Endodermal cell (in vitro differentiated cells): ENCODE measurements at regions not wholly inside any gene's neighbourhood (a gene's known extent, or its start where the extent isn't known, plus 50 kb on each side); places are given as distances from the start of the nearest gene placed in this dataset.
"Not testable (repeated sequence)": the region's sequence is repeated elsewhere in the genome, so short reads cannot be mapped to it uniquely, and the experiment has no call there.

ENCODE experiments used
- DNase-seq: peaks from one replicate; pipeline ENCODE4 v3.0.0-alpha.2; 2017
- H3K27ac ChIP-seq: 2 replicates; pipeline ENCODE4 v1.5.1; 2013; ENCODE audit warnings: mild to moderate bottlenecking, low read depth, low read length, moderate library complexity
- H3K27me3 ChIP-seq: 2 replicates; pipeline ENCODE4 v1.6.1; 2013; ENCODE audit warnings: mild to moderate bottlenecking, low read length, moderate library complexity; ENCODE audit not compliant: insufficient read depth, control insufficient read depth, poor library complexity, severe bottlenecking
- H3K36me3 ChIP-seq: 2 replicates; pipeline ENCODE4 v1.7.0; 2013; ENCODE audit warnings: mild to moderate bottlenecking, low read length, moderate library complexity; ENCODE audit not compliant: control insufficient read depth, insufficient read depth
- H3K4me1 ChIP-seq: one replicate; pipeline ENCODE4 v1.7.0; 2013; ENCODE audit warnings: low read length; ENCODE audit not compliant: control insufficient read depth, insufficient read depth
- H3K4me3 ChIP-seq: 2 replicates; pipeline ENCODE4 v1.5.1; 2013; ENCODE audit warnings: mild to moderate bottlenecking, low read length, moderate library complexity
- H3K9ac ChIP-seq: 2 replicates; pipeline ENCODE4 v1.6.1; 2013; ENCODE audit warnings: mild to moderate bottlenecking, low read length, moderate library complexity; ENCODE audit not compliant: poor library complexity, severe bottlenecking; ENCODE audit errors: extremely low read depth
- H3K9me3 ChIP-seq: 2 replicates; pipeline ENCODE4 v1.6.1; 2013; ENCODE audit warnings: mild to moderate bottlenecking, low read length, moderate library complexity; ENCODE audit not compliant: control insufficient read depth
- H3K27ac Mint-ChIP-seq: 2 replicates; pipeline ENCODE4 v1.8.0; 2020; ENCODE audit warnings: mixed read lengths
- H3K27me3 Mint-ChIP-seq: 2 replicates; pipeline ENCODE4 v1.8.0; 2021; ENCODE audit warnings: mild to moderate bottlenecking, mixed read lengths; ENCODE audit not compliant: insufficient read depth
- H3K36me3 Mint-ChIP-seq: 2 replicates; pipeline ENCODE4 v1.8.0; 2020; ENCODE audit warnings: low read depth, mixed read lengths
- H3K4me1 Mint-ChIP-seq: 2 replicates; pipeline ENCODE4 v1.8.0; 2020; ENCODE audit warnings: mixed read lengths
- H3K4me3 Mint-ChIP-seq: 2 replicates; pipeline ENCODE4 v1.8.0; 2020; ENCODE audit warnings: mild to moderate bottlenecking, moderate library complexity, mixed read lengths
- H3K9me3 Mint-ChIP-seq: 2 replicates; pipeline ENCODE4 v1.8.0; 2020; ENCODE audit warnings: mild to moderate bottlenecking, mixed read lengths
- CTCF ChIP-seq: fragments of 200-600 bp; sonication (generic); conservative IDR thresholded peaks from 2 replicates; pipeline ENCODE4 v1.5.0; 2021; ENCODE audit warnings: antibody characterized with exemption, mild to moderate bottlenecking
- WGBS, 2 experiments: methylation state at CpG; one replicate each; pipeline versions ENCODE4 v1.1.5 to v1.1.7; 2013; ENCODE audit warnings: missing lambda C conversion rate in 2 of 2, mixed read lengths in 1 of 2; ENCODE audit not compliant: insufficient coverage in 1 of 2, insufficient read length in 1 of 2; 5-methylcytosine and 5-hydroxymethylcytosine counted together

- DNase-seq = no peak
- Histone ChIP-seq H3K36me3 (no peaks in the 10 kb centered on the region), H3K27me3 (no peaks in the 10 kb centered on the region), H3K9ac (no peak overlapping the region), H3K4me1 (peaks cover 15% of the 10 kb centered on the region), H3K4me3 (no peak overlapping the region), H3K27ac (no peak overlapping the region), H3K9me3 (no peaks in the 10 kb centered on the region)
- Mint-ChIP-seq H3K4me3 (no peak overlapping the region), H3K4me1 (peaks cover 28% of the 10 kb centered on the region), H3K9me3 (no peaks in the 10 kb centered on the region), H3K36me3 (no peaks in the 10 kb centered on the region), H3K27me3 (no peaks in the 10 kb centered on the region), H3K27ac (no peak overlapping the region)
- 83% methylated on average over 1 of the region's 1 CpG; no CpG with 5 or more reads in 1 of the 2 experiments for WGBS, 2 experiments
- TF ChIP-seq CTCF = no peak
Observed at GRCh38 chr13:84588023-84588422, 705.7 kb upstream of the SLITRK1 start.

GRCh38 chr13:84579901-84580300 lies 697.6 kb upstream of the SLITRK1 start:
- H3K4me3 Mint-ChIP-seq, H3K36me3 Mint-ChIP-seq, DNase-seq, H3K4me1 Mint-ChIP-seq, H3K27me3 ChIP-seq, H3K4me1 ChIP-seq, H3K27me3 Mint-ChIP-seq, H3K27ac ChIP-seq, H3K9ac ChIP-seq, H3K27ac Mint-ChIP-seq, H3K4me3 ChIP-seq, H3K36me3 ChIP-seq, H3K9me3 ChIP-seq: not testable (repeated sequence)
- WGBS, 2 experiments = 91 to 98% methylated on average over 5 to 12 of the region's 12 CpGs
- H3K9me3 Mint-ChIP-seq = peaks cover 11% of the 10 kb centered on the region

GRCh38 chr13:84574851-84575250 lies 692.6 kb upstream of the SLITRK1 start:
- Histone ChIP-seq H3K9me3 (no peaks in the 10 kb centered on the region), H3K4me1 (no peaks in the 10 kb centered on the region), H3K27ac (no peak overlapping the region), H3K4me3 (no peak overlapping the region), H3K27me3 (peaks cover 29% of the 10 kb centered on the region), H3K36me3 (no peaks in the 10 kb centered on the region), H3K9ac (no peak overlapping the region)
- no peak for DNase-seq
- TF ChIP-seq CTCF = peak; percentile 41
- Mint-ChIP-seq H3K9me3 (peaks cover 11% of the 10 kb centered on the region), H3K36me3 (no peaks in the 10 kb centered on the region), H3K27me3 (no peaks in the 10 kb centered on the region), H3K27ac (no peak overlapping the region), H3K4me1 (peaks cover 4% of the 10 kb centered on the region), H3K4me3 (no peak overlapping the region)

- Mint-ChIP-seq H3K36me3 (no peaks in the 10 kb centered on the region), H3K27ac (no peak overlapping the region), H3K9me3 (no peaks in the 10 kb centered on the region), H3K4me1 (peaks cover 10% of the 10 kb centered on the region), H3K27me3 (no peaks in the 10 kb centered on the region), H3K4me3 (no peak overlapping the region)
- 14 to 41% methylated on average over 1 to 3 of the region's 3 CpGs for WGBS, 2 experiments
- Histone ChIP-seq H3K9ac (no peak overlapping the region), H3K4me3 (no peak overlapping the region), H3K27me3 (peaks cover 29% of the 10 kb centered on the region), H3K4me1 (no peaks in the 10 kb centered on the region), H3K27ac (no peak overlapping the region), H3K9me3 (no peaks in the 10 kb centered on the region), H3K36me3 (no peaks in the 10 kb centered on the region)
- peak; percentile 70 for DNase-seq
- peak; percentile 69 for TF ChIP-seq CTCF
Observed at GRCh38 chr13:84571264-84571663, 689.0 kb upstream of the SLITRK1 start.
